Fibroblast of skin of abdomen (primary cell): ENCODE measurements at regions not wholly inside any gene's neighbourhood (a gene's known extent, or its start where the extent isn't known, plus 50 kb on each side); places are given as distances from the start of the nearest gene placed in this dataset.
"Not testable (repeated sequence)": the region's sequence is repeated elsewhere in the genome, so short reads cannot be mapped to it uniquely, and the experiment has no call there.

Source experiments
- DNase-seq: peaks from one replicate; pipeline ENCODE4 v3.0.0-alpha.2; 2013

- not testable (repeated sequence) for DNase-seq
Observed at GRCh38 chr5:21315376-21315775, 1327.4 kb upstream of the CDH18 start.

- DNase-seq = not testable (repeated sequence)
Observed at GRCh38 chr5:21301205-21301604, 1313.2 kb upstream of the CDH18 start.

GRCh38 chr5:21274361-21274760 lies 1286.4 kb upstream of the CDH18 start:
- not testable (repeated sequence) for DNase-seq

- DNase-seq = no peak
Observed at GRCh38 chr5:21263361-21263760, 1275.4 kb upstream of the CDH18 start.

- no peak for DNase-seq
Observed at GRCh38 chr5:21254161-21254560, 1266.2 kb upstream of the CDH18 start.

GRCh38 chr5:21244982-21245381 lies 1257.0 kb upstream of the CDH18 start:
- no peak for DNase-seq

- DNase-seq = no peak
Observed at GRCh38 chr5:21238786-21239185, 1250.8 kb upstream of the CDH18 start.

GRCh38 chr5:21237461-21237860 lies 1249.5 kb upstream of the CDH18 start:
- DNase-seq = peak; percentile 52

GRCh38 chr5:21236971-21237427 lies 1249.0 kb upstream of the CDH18 start:
- DNase-seq = peak; percentile 74

GRCh38 chr5:21236104-21236503 lies 1248.1 kb upstream of the CDH18 start:
- DNase-seq = peak; percentile 17

- no peak for DNase-seq
Observed at GRCh38 chr5:21225223-21226064, 1237.4 kb upstream of the CDH18 start.

- no peak for DNase-seq
Observed at GRCh38 chr5:21221616-21222015, 1233.6 kb upstream of the CDH18 start.

GRCh38 chr5:21219966-21220365 lies 1232.0 kb upstream of the CDH18 start:
- DNase-seq = no peak

- DNase-seq = peak; percentile 53
Observed at GRCh38 chr5:21219251-21219650, 1231.3 kb upstream of the CDH18 start.

- DNase-seq = peak; percentile 22
Observed at GRCh38 chr5:21212026-21212425, 1224.0 kb upstream of the CDH18 start.

GRCh38 chr5:21209409-21209808 lies 1221.4 kb upstream of the CDH18 start:
- DNase-seq = no peak

GRCh38 chr5:21199087-21199486 lies 1211.1 kb upstream of the CDH18 start:
- DNase-seq = no peak

- DNase-seq = no peak
Observed at GRCh38 chr5:21195145-21195544, 1207.1 kb upstream of the CDH18 start.

GRCh38 chr5:21185536-21185935 lies 1197.5 kb upstream of the CDH18 start:
- no peak for DNase-seq

- no peak for DNase-seq
Observed at GRCh38 chr5:21184581-21184980, 1196.6 kb upstream of the CDH18 start.

- no peak for DNase-seq
Observed at GRCh38 chr5:21181609-21182125, 1193.7 kb upstream of the CDH18 start.

GRCh38 chr5:21173526-21173925 lies 1185.5 kb upstream of the CDH18 start:
- DNase-seq = no peak

GRCh38 chr5:21173036-21173435 lies 1185.0 kb upstream of the CDH18 start:
- DNase-seq = peak; percentile 30

- no peak for DNase-seq
Observed at GRCh38 chr5:21171038-21171437, 1183.0 kb upstream of the CDH18 start.
